Ectodermal cell (in vitro differentiated cells): ENCODE measurements at regions not wholly inside any gene's neighbourhood (a gene's known extent, or its start where the extent isn't known, plus 50 kb on each side); places are given as distances from the start of the nearest gene placed in this dataset.

ENCODE experiments used
- H3K27ac ChIP-seq: 2 replicates; pipeline ENCODE4 v1.7.0; 2013; ENCODE audit warnings: mild to moderate bottlenecking, low read depth, low read length; ENCODE audit not compliant: insufficient read depth, poor library complexity, severe bottlenecking
- H3K27me3 ChIP-seq: 2 replicates; pipeline ENCODE4 v1.7.0; 2013; ENCODE audit warnings: mild to moderate bottlenecking, low read length; ENCODE audit not compliant: insufficient read depth, control insufficient read depth, poor library complexity, severe bottlenecking
- H3K36me3 ChIP-seq: one replicate; pipeline ENCODE4 v1.7.0; 2013; ENCODE audit warnings: low read length; ENCODE audit not compliant: control insufficient read depth, insufficient read depth
- H3K4me1 ChIP-seq: one replicate; pipeline ENCODE4 v1.7.0; 2013; ENCODE audit warnings: low read length; ENCODE audit not compliant: control insufficient read depth, insufficient read depth
- H3K4me3 ChIP-seq: 2 replicates; pipeline ENCODE4 v1.7.0; 2013; ENCODE audit warnings: low read depth, low read length, control low read depth; ENCODE audit not compliant: insufficient read depth
- H3K9me3 ChIP-seq: 2 replicates; pipeline ENCODE4 v1.7.0; 2013; ENCODE audit warnings: mild to moderate bottlenecking, low read length, moderate library complexity; ENCODE audit not compliant: control insufficient read depth
- WGBS, 2 experiments: methylation state at CpG; one replicate each; pipeline ENCODE4 v1.1.7; 2013; ENCODE audit warnings: missing lambda C conversion rate in 2 of 2; 5-methylcytosine and 5-hydroxymethylcytosine counted together

GRCh38 chr22:49299821-49300231 lies 527.8 kb downstream of the BRD1 start:
- no peaks in the 10 kb centered on the region for H3K4me1 ChIP-seq
- 92 to 94% methylated on average over 13 of the region's 13 CpGs for WGBS, 2 experiments

GRCh38 chr22:49298834-49299750 lies 528.6 kb downstream of the BRD1 start:
- no peaks in the 10 kb centered on the region for H3K27me3 ChIP-seq
- WGBS, 2 experiments, result 92 to 95% methylated on average over 34 of the region's 34 CpGs
- H3K9me3 ChIP-seq, result no peaks in the 10 kb centered on the region
- H3K4me3 ChIP-seq, result no peak overlapping the region
- no peak overlapping the region for H3K27ac ChIP-seq
- H3K4me1 ChIP-seq, result no peaks in the 10 kb centered on the region
- H3K36me3 ChIP-seq, result no peaks in the 10 kb centered on the region

More at GRCh38 chr22:49299821-49300231, 527.8 kb downstream of the BRD1 start:
- Histone ChIP-seq H3K36me3 (no peaks in the 10 kb centered on the region), H3K4me3 (no peak overlapping the region), H3K9me3 (no peaks in the 10 kb centered on the region), H3K27me3 (no peaks in the 10 kb centered on the region), H3K27ac (no peak overlapping the region)

- no peak overlapping the region for H3K27ac ChIP-seq
- H3K36me3 ChIP-seq, result no peaks in the 10 kb centered on the region
- H3K4me1 ChIP-seq, result no peaks in the 10 kb centered on the region
- no peaks in the 10 kb centered on the region for H3K27me3 ChIP-seq
- no peak overlapping the region for H3K4me3 ChIP-seq
- 90% methylated on average over 39 of the region's 39 CpGs for WGBS, 2 experiments
- H3K9me3 ChIP-seq, result no peaks in the 10 kb centered on the region
These were observed 529.6 kb downstream of the BRD1 start for GRCh38 chr22:49297871-49298721.

GRCh38 chr22:49297286-49297870 lies 530.3 kb downstream of the BRD1 start:
- Histone ChIP-seq H3K27ac (no peak overlapping the region), H3K4me1 (no peaks in the 10 kb centered on the region), H3K9me3 (no peaks in the 10 kb centered on the region), H3K36me3 (no peaks in the 10 kb centered on the region), H3K27me3 (no peaks in the 10 kb centered on the region), H3K4me3 (no peak overlapping the region)
- WGBS, 2 experiments, result 92 to 94% methylated on average over 27 of the region's 27 CpGs

- Histone ChIP-seq H3K9me3 (no peaks in the 10 kb centered on the region), H3K27ac (no peak overlapping the region), H3K4me3 (no peak overlapping the region), H3K4me1 (no peaks in the 10 kb centered on the region), H3K36me3 (no peaks in the 10 kb centered on the region), H3K27me3 (no peaks in the 10 kb centered on the region)
- WGBS, 2 experiments, result 88 to 90% methylated on average over 11 of the region's 11 CpGs
These were observed 531.1 kb downstream of the BRD1 start for GRCh38 chr22:49296561-49296960.

- 94 to 96% methylated on average over 18 of the region's 18 CpGs for WGBS, 2 experiments
- Histone ChIP-seq H3K36me3 (no peaks in the 10 kb centered on the region), H3K27ac (no peak overlapping the region), H3K9me3 (no peaks in the 10 kb centered on the region), H3K4me3 (no peak overlapping the region), H3K27me3 (no peaks in the 10 kb centered on the region), H3K4me1 (no peaks in the 10 kb centered on the region)
These were observed 531.7 kb downstream of the BRD1 start for GRCh38 chr22:49295851-49296560.

GRCh38 chr22:49295465-49295743 lies 532.3 kb downstream of the BRD1 start:
- Histone ChIP-seq H3K36me3 (no peaks in the 10 kb centered on the region), H3K9me3 (no peaks in the 10 kb centered on the region), H3K27ac (no peak overlapping the region), H3K27me3 (no peaks in the 10 kb centered on the region), H3K4me3 (no peak overlapping the region), H3K4me1 (no peaks in the 10 kb centered on the region)
- WGBS, 2 experiments, result 93 to 95% methylated on average over 5 of the region's 5 CpGs

- no peaks in the 10 kb centered on the region for H3K4me1 ChIP-seq
- H3K4me3 ChIP-seq, result no peak overlapping the region
- H3K27ac ChIP-seq, result no peak overlapping the region
- 94% methylated on average over 14 of the region's 14 CpGs for WGBS, 2 experiments
- H3K27me3 ChIP-seq, result no peaks in the 10 kb centered on the region
- no peaks in the 10 kb centered on the region for H3K36me3 ChIP-seq
- H3K9me3 ChIP-seq, result no peaks in the 10 kb centered on the region
These were observed 532.8 kb downstream of the BRD1 start for GRCh38 chr22:49294656-49295464.

GRCh38 chr22:49292909-49293308 lies 534.8 kb downstream of the BRD1 start:
- Histone ChIP-seq H3K4me3 (no peak overlapping the region), H3K36me3 (no peaks in the 10 kb centered on the region), H3K4me1 (no peaks in the 10 kb centered on the region), H3K9me3 (no peaks in the 10 kb centered on the region), H3K27me3 (no peaks in the 10 kb centered on the region), H3K27ac (no peak overlapping the region)
- 92 to 93% methylated on average over 5 of the region's 5 CpGs for WGBS, 2 experiments
